ENCODE measurements at regions not wholly inside any gene's neighbourhood (a gene's known extent, or its start where the extent isn't known, plus 50 kb on each side); places are given as distances from the start of the nearest gene placed in this dataset.

DNA sequence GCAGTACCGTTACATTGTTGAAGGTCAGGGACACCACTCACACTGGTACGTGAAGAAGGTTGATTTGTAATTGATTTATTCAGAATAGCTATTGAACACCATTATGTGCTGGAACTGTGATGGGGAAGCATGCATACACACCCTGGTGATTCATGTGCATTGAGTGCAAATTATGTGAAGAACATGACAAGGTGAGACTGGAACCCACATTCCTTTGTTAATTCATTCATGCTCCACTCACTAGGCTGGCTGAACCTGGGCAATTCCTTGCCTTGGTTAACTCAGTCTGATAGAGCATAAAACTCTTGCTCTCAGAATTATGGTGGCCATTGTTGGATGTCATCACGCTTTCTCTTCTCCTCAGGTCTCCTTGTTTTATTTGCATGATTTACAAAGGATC is 67.3 kb upstream of the TPK1 start:
- TF ChIP-seq POLR2A (IDR thresholded peaks at IDR 0.05) (no peak), CTCF (IDR thresholded peaks at IDR 0.05) (no peak)

Data from sigmoid colon (tissue), 3 donors.